H1 (cell line): ENCODE measurements at regions not wholly inside any gene's neighbourhood (a gene's known extent, or its start where the extent isn't known, plus 50 kb on each side); places are given as distances from the start of the nearest gene placed in this dataset.

Experiments
- ASH2L ChIP-seq: fragments of 200-600, 300-600 bp; sonication (generic); IDR thresholded peaks from one replicate; pipeline ENCODE4 v1.7.1; 2017; ENCODE audit warnings: low read length
- CHD1 ChIP-seq: IDR thresholded peaks from 2 replicates; pipeline ENCODE4 v1.6.1; 2012; ENCODE audit warnings: low read depth, low read length, improper control_type of control experiment
- CHD7 ChIP-seq: fragments of 300-600 bp; sonication (generic); IDR thresholded peaks from 2 replicates; pipeline ENCODE4 v1.7.1; 2012; ENCODE audit warnings: low read length, moderate library complexity, mild to moderate bottlenecking, inconsistent platforms; ENCODE audit not compliant: insufficient replicate concordance
- CREB1 ChIP-seq: IDR thresholded peaks from 2 replicates; pipeline ENCODE4 v1.6.1; 2012; ENCODE audit warnings: inconsistent platforms
- CTCF ChIP-seq, 3 experiments: IDR thresholded peaks; 1 replicate in 2 of 3; 2 replicates in 1 of 3; pipeline versions ENCODE4 v1.5.1 to v1.6.1; 2011; ENCODE audit warnings: low read length in 3 of 3, mild to moderate bottlenecking in 3 of 3, inconsistent platforms in 2 of 3, low read depth in 1 of 3, moderate library complexity in 1 of 3; ENCODE audit not compliant: insufficient read depth in 1 of 3; ENCODE audit errors: control extremely low read depth in 1 of 3
- EP300 ChIP-seq, 2 experiments: IDR thresholded peaks; 1 replicate in 1 of 2; 2 replicates in 1 of 2; pipeline ENCODE4 v1.6.1; 2011 to 2012; ENCODE audit warnings: low read depth in 2 of 2, low read length in 2 of 2, mild to moderate bottlenecking in 2 of 2, borderline replicate concordance in 1 of 2, inconsistent platforms in 1 of 2, moderate library complexity in 1 of 2
- HDAC6 ChIP-seq: IDR thresholded peaks from one replicate; pipeline ENCODE4 v1.7.1; 2012; ENCODE audit warnings: low read depth, mild to moderate bottlenecking, inconsistent platforms, low read length, moderate library complexity
- KDM5A ChIP-seq: fragments of 200-600 bp; IDR thresholded peaks from 2 replicates; pipeline ENCODE4 v1.7.1; 2012; ENCODE audit warnings: mild to moderate bottlenecking, low read length, inconsistent platforms, mixed read lengths
- MAX ChIP-seq: IDR thresholded peaks from 2 replicates; pipeline ENCODE4 v1.6.1; 2012; ENCODE audit warnings: inconsistent platforms
- TAF7 ChIP-seq: optimal IDR thresholded peaks from 2 replicates; pipeline ENCODE3; 2011; ENCODE audit warnings: low read depth, mild to moderate bottlenecking, inconsistent platforms, low read length, moderate library complexity, borderline replicate concordance

DNA sequence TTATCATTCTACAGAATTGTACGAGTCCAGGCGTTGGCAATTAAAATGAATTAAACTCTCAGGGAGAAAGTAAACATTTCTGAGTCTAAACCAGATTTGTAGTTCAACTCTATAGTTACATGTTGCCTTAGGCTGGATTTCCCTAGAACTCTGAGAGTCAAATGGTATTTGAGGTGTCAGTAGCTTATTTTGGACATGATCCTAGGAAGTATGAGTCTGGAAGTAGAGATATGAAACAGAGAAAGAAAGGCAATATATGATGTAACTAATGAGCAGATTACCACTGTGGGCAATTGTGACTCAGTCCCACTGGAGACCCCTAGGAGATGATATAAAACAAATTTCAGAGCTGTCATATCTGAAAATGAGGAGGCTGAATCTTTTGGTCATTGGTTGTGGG lies 199.1 kb upstream of the UBE2E3 start (continued):
- no peak for TF ChIP-seq CHD7
- TF ChIP-seq CHD1: no peak
- TF ChIP-seq HDAC6: no peak
- no peak for TF ChIP-seq EP300 (IDR thresholded peaks at IDR 0.05; ENCODE audit: borderline replicate concordance in 1 of 2, low read depth in 2 of 2, low read length in 2 of 2)
- no peak for TF ChIP-seq CTCF (IDR thresholded peaks at IDR 0.05; ENCODE audit: control extremely low read depth in 1 of 3, insufficient read depth in 1 of 3, low read depth in 1 of 3, low read length in 3 of 3)
- TF ChIP-seq MAX: no peak
- no peak for TF ChIP-seq ASH2L
- no peak for TF ChIP-seq CREB1
- no peak for TF ChIP-seq KDM5A
- no peak for TF ChIP-seq TAF7
